Osteoblast (primary cell): ENCODE measurements at regions not wholly inside any gene's neighbourhood (a gene's known extent, or its start where the extent isn't known, plus 50 kb on each side); places are given as distances from the start of the nearest gene placed in this dataset.

Source experiments
- DNase-seq: peaks from one replicate; pipeline ENCODE4 v3.0.0; 2011; ENCODE audit warnings: low spot score, mixed read lengths; ENCODE audit not compliant: insufficient read length; ENCODE audit errors: missing footprints
- H2AFZ ChIP-seq: 2 replicates; pipeline ENCODE4 v1.6.0; 2011; ENCODE audit warnings: mild to moderate bottlenecking, low read length
- H3K27ac ChIP-seq: 2 replicates; pipeline ENCODE4 v1.5.1; 2011; ENCODE audit warnings: mild to moderate bottlenecking, low read depth, low read length, moderate library complexity
- H3K27me3 ChIP-seq: 2 replicates; pipeline ENCODE4 v1.6.0; 2012; ENCODE audit warnings: mild to moderate bottlenecking, control low read depth, inconsistent platforms, low read length, moderate library complexity; ENCODE audit not compliant: insufficient read depth
- H3K36me3 ChIP-seq: 2 replicates; pipeline ENCODE4 v1.5.1; 2011; ENCODE audit warnings: mild to moderate bottlenecking, low read length, control low read depth, moderate library complexity; ENCODE audit not compliant: insufficient read depth
- H3K4me1 ChIP-seq: 2 replicates; pipeline ENCODE4 v1.5.1; 2011; ENCODE audit warnings: mild to moderate bottlenecking, low read length, control low read depth, moderate library complexity; ENCODE audit not compliant: insufficient read depth
- H3K4me2 ChIP-seq: 2 replicates; pipeline ENCODE4 v1.6.0; 2011; ENCODE audit warnings: mild to moderate bottlenecking, low read length; ENCODE audit not compliant: insufficient read depth
- H3K4me3 ChIP-seq: fragments of 200-600 bp; sonication (generic); 3 replicates; pipeline ENCODE4 v1.5.1; 2012; ENCODE audit warnings: mild to moderate bottlenecking, low read length, inconsistent platforms; ENCODE audit not compliant: insufficient read depth
- H3K79me2 ChIP-seq: 2 replicates; pipeline ENCODE4 v1.6.0; 2012; ENCODE audit warnings: mild to moderate bottlenecking, low read length, control low read depth, inconsistent platforms; ENCODE audit not compliant: insufficient read depth
- H3K9me3 ChIP-seq: 2 replicates; pipeline ENCODE4 v1.5.1; 2011; ENCODE audit warnings: low read depth, low read length, control low read depth
- H4K20me1 ChIP-seq: 2 replicates; pipeline ENCODE4 v1.6.0; 2012; ENCODE audit warnings: mild to moderate bottlenecking, low read length, control low read depth; ENCODE audit not compliant: insufficient read depth
- CTCF ChIP-seq: IDR thresholded peaks from 2 replicates; pipeline ENCODE4 v1.5.1; 2011; ENCODE audit warnings: mild to moderate bottlenecking, low read depth, low read length, moderate library complexity; ENCODE audit errors: extremely low read depth

- Histone ChIP-seq H3K27ac (no peak overlapping the region), H3K4me1 (no peaks in the 10 kb centered on the region), H3K9me3 (no peaks in the 10 kb centered on the region), H3K4me2 (no peak overlapping the region), H3K27me3 (no peaks in the 10 kb centered on the region), H3K4me3 (no peak overlapping the region), H3K79me2 (no peaks in the 10 kb centered on the region), H2AFZ (no peak overlapping the region), H4K20me1 (no peaks in the 10 kb centered on the region), H3K36me3 (no peaks in the 10 kb centered on the region)
- peak; percentile 62 for DNase-seq
- no peak for TF ChIP-seq CTCF
Measured at GRCh38 chr6:167762259-167762962, 64.3 kb upstream of the AFDN start.

GRCh38 chr6:167763056-167763944, 63.4 kb upstream of the AFDN start:
- TF ChIP-seq CTCF: no peak
- DNase-seq: no peak
- no peak overlapping the region for H3K4me3 ChIP-seq
- no peaks in the 10 kb centered on the region for H3K9me3 ChIP-seq
- no peak overlapping the region for H2AFZ ChIP-seq
- H3K4me1 ChIP-seq: no peaks in the 10 kb centered on the region
- H4K20me1 ChIP-seq: no peaks in the 10 kb centered on the region
- H3K27ac ChIP-seq: no peak overlapping the region
- no peaks in the 10 kb centered on the region for H3K79me2 ChIP-seq
- no peaks in the 10 kb centered on the region for H3K36me3 ChIP-seq
- no peak overlapping the region for H3K4me2 ChIP-seq
- H3K27me3 ChIP-seq: no peaks in the 10 kb centered on the region

- Histone ChIP-seq H3K36me3 (no peaks in the 10 kb centered on the region), H3K9me3 (no peaks in the 10 kb centered on the region), H3K4me2 (no peak overlapping the region), H3K4me3 (no peak overlapping the region), H3K4me1 (no peaks in the 10 kb centered on the region), H4K20me1 (no peaks in the 10 kb centered on the region), H2AFZ (no peak overlapping the region), H3K79me2 (no peaks in the 10 kb centered on the region), H3K27me3 (no peaks in the 10 kb centered on the region), H3K27ac (no peak overlapping the region)
- no peak for DNase-seq
- no peak for TF ChIP-seq CTCF
Measured at GRCh38 chr6:167764215-167764614, 62.5 kb upstream of the AFDN start.
